B cell (primary cell): ENCODE measurements at regions not wholly inside any gene's neighbourhood (a gene's known extent, or its start where the extent isn't known, plus 50 kb on each side); places are given as distances from the start of the nearest gene placed in this dataset.
"Not testable (repeated sequence)": the region's sequence is repeated elsewhere in the genome, so short reads cannot be mapped to it uniquely, and the experiment has no call there.

Experiments
- EZH2 ChIP-seq: IDR thresholded peaks from 2 replicates; pipeline ENCODE4 v1.6.1; 2012; ENCODE audit warnings: borderline replicate concordance, low read depth, mild to moderate bottlenecking, moderate library complexity, low read length; ENCODE audit not compliant: insufficient read depth, poor library complexity, severe bottlenecking
- TF ChIP-seq, protein P1 (sequence below): fragments of 200-600 bp; IDR thresholded peaks from one replicate; pipeline ENCODE4 v1.8.0; 2022; ENCODE audit warnings: antibody characterized with exemption, mild to moderate bottlenecking

DNA sequence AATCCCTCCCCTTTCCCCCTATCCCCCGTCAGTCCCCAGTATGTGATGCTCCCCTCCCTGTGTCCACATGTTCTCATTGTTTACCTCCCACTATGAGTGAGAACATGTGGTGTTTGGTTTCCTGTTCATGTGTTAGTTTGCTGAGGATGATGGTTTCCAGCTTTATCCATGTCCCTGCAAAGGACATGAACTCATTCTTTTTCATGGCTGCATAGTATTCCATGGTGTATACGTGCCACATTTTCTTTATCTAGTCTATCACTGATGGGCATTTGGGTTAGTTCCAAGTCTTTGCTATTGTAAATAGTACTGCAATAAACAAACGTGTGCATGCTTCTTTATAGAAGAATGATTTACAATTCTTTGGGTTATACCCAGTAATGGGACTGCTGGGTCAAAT is 165.6 kb upstream of the TENM4 start:
- TF ChIP-seq, protein P1, sequence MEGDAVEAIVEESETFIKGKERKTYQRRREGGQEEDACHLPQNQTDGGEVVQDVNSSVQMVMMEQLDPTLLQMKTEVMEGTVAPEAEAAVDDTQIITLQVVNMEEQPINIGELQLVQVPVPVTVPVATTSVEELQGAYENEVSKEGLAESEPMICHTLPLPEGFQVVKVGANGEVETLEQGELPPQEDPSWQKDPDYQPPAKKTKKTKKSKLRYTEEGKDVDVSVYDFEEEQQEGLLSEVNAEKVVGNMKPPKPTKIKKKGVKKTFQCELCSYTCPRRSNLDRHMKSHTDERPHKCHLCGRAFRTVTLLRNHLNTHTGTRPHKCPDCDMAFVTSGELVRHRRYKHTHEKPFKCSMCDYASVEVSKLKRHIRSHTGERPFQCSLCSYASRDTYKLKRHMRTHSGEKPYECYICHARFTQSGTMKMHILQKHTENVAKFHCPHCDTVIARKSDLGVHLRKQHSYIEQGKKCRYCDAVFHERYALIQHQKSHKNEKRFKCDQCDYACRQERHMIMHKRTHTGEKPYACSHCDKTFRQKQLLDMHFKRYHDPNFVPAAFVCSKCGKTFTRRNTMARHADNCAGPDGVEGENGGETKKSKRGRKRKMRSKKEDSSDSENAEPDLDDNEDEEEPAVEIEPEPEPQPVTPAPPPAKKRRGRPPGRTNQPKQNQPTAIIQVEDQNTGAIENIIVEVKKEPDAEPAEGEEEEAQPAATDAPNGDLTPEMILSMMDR = not testable (repeated sequence)
- not testable (repeated sequence) for TF ChIP-seq EZH2
